ENCODE measurements at regions not wholly inside any gene's neighbourhood (a gene's known extent, or its start where the extent isn't known, plus 50 kb on each side); places are given as distances from the start of the nearest gene placed in this dataset.

- Histone ChIP-seq H3K4me3 (ENCODE audit: control insufficient read depth in 2 of 3, extremely low read depth in 1 of 3, insufficient read depth in 2 of 3, low read depth in 1 of 3, low read length in 3 of 3) (no peak overlapping the region), H4K20me1 (ENCODE audit: control insufficient read depth, extremely low read depth, insufficient read depth, low read length) (no peaks in the 10 kb centered on the region), H3K36me3 (ENCODE audit: control insufficient read depth in 2 of 2, extremely low read depth in 1 of 2, insufficient read depth in 2 of 2, low read length in 2 of 2) (no peaks in the 10 kb centered on the region), H3K27ac (ENCODE audit: control insufficient read depth, insufficient read depth, low read length) (no peak overlapping the region), H3K4me2 (ENCODE audit: control insufficient read depth, extremely low read depth, insufficient read depth, low read depth, low read length) (no peak overlapping the region), H3K27me3 (ENCODE audit: control insufficient read depth, extremely low read depth, insufficient read depth, low read length) (no peaks in the 10 kb centered on the region), H3K9ac (ENCODE audit: control insufficient read depth, extremely low read depth, insufficient read depth, low read length) (no peak overlapping the region), H3K9me3 (ENCODE audit: control insufficient read depth, low read depth, low read length) (no peaks in the 10 kb centered on the region), H3K9me1 (ENCODE audit: control insufficient read depth, extremely low read depth, insufficient read depth, low read length) (peaks cover 2% of the 10 kb centered on the region), H3K4me1 (ENCODE audit: control insufficient read depth, extremely low read depth, insufficient read depth, low read length) (no peaks in the 10 kb centered on the region), H3K79me2 (ENCODE audit: control insufficient read depth, insufficient read depth, low read length) (no peaks in the 10 kb centered on the region), H2AFZ (ENCODE audit: control insufficient read depth, low read length) (no peak overlapping the region)
- FAIRE-seq (no peak), DNase-seq (ENCODE audit: low read depth, low spot score) (no peak)
- dilution Hi-C loops (cut with MboI; ENCODE audit: extremely low pct_ligation_motif_present, low sequenced_read_pairs) = no loop called here
- no peak for TF ChIP-seq CTCF (optimal IDR thresholded peaks at IDR 0.05 in 1 of 3, IDR thresholded peaks at IDR 0.05 in 1 of 3, conservative IDR thresholded peaks at IDR 0.05 in 1 of 3; ENCODE audit: extremely low read depth in 1 of 3, insufficient read depth in 2 of 3, low read length in 3 of 3)
- no peak for TF ChIP-seq EZH2 (IDR thresholded peaks at IDR 0.05; ENCODE audit: low read length)
Observed at GRCh38 chr10:4576206-4576605, 249.8 kb upstream of the AKR1E2 start.

DNA sequence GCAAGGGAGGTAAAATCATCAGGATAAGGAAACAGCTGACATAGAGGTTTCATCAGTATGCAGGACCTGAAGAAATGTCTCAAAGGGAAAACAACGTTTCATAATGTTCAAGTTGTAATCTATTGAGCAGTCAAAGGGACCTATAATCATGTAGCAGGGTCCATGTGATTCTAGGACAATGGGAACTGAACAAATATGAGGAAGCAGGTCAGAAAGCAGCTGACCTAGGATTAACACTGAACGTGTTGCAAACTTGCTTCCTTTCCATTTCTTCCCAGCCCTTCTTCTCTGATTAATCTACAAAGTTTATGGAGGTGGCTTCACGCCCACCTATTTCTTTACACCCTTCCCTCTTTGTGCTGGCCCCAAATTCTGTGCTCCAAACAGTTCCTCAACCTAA is 256.9 kb upstream of the AKR1E2 start:
- DNase-seq (ENCODE audit: low read depth, low spot score) (no peak), FAIRE-seq (no peak)
- no peak for TF ChIP-seq CTCF (optimal IDR thresholded peaks at IDR 0.05 in 1 of 3, IDR thresholded peaks at IDR 0.05 in 1 of 3, conservative IDR thresholded peaks at IDR 0.05 in 1 of 3; ENCODE audit: extremely low read depth in 1 of 3, insufficient read depth in 2 of 3, low read length in 3 of 3)
- TF ChIP-seq EZH2 (IDR thresholded peaks at IDR 0.05; ENCODE audit: low read length) = no peak
- no peak overlapping the region for H3K9ac ChIP-seq (ENCODE audit: control insufficient read depth, extremely low read depth, insufficient read depth, low read length)
- no peak overlapping the region for H3K4me3 ChIP-seq (ENCODE audit: control insufficient read depth in 2 of 3, extremely low read depth in 1 of 3, insufficient read depth in 2 of 3, low read depth in 1 of 3, low read length in 3 of 3)
- no peaks in the 10 kb centered on the region for H4K20me1 ChIP-seq (ENCODE audit: control insufficient read depth, extremely low read depth, insufficient read depth, low read length)
- H3K4me2 ChIP-seq (ENCODE audit: control insufficient read depth, extremely low read depth, insufficient read depth, low read depth, low read length) = no peak overlapping the region
- H3K9me1 ChIP-seq (ENCODE audit: control insufficient read depth, extremely low read depth, insufficient read depth, low read length) = peaks cover 2% of the 10 kb centered on the region
- H3K9me3 ChIP-seq (ENCODE audit: control insufficient read depth, low read depth, low read length) = no peaks in the 10 kb centered on the region
- H3K27me3 ChIP-seq (ENCODE audit: control insufficient read depth, extremely low read depth, insufficient read depth, low read length) = no peaks in the 10 kb centered on the region
- no peak overlapping the region for H3K27ac ChIP-seq (ENCODE audit: control insufficient read depth, insufficient read depth, low read length)
- H2AFZ ChIP-seq (ENCODE audit: control insufficient read depth, low read length) = no peak overlapping the region
- H3K36me3 ChIP-seq (ENCODE audit: control insufficient read depth in 2 of 2, extremely low read depth in 1 of 2, insufficient read depth in 2 of 2, low read length in 2 of 2) = no peaks in the 10 kb centered on the region
- dilution Hi-C loops (cut with MboI; ENCODE audit: extremely low pct_ligation_motif_present, low sequenced_read_pairs) = no loop called here
- H3K79me2 ChIP-seq (ENCODE audit: control insufficient read depth, insufficient read depth, low read length) = no peaks in the 10 kb centered on the region
- H3K4me1 ChIP-seq (ENCODE audit: control insufficient read depth, extremely low read depth, insufficient read depth, low read length) = no peaks in the 10 kb centered on the region

Measured in keratinocyte (primary cell).